Tibial artery (tissue), 4 donors: ENCODE measurements at regions not wholly inside any gene's neighbourhood (a gene's known extent, or its start where the extent isn't known, plus 50 kb on each side); places are given as distances from the start of the nearest gene placed in this dataset.

Experiments used
- DNase-seq, 2 donors: peaks; one replicate each; pipeline ENCODE4 v3.0.0-alpha.2; 2019
- H3K27ac ChIP-seq, 2 donors: fragments of 200-600 bp; sonication (generic) in 1 of 2; 1 replicate in 1 of 2; 2 replicates in 1 of 2; pipeline ENCODE4 v1.5.1; 2018 to 2019; ENCODE audit warnings: mild to moderate bottlenecking in 1 of 2
- H3K27me3 ChIP-seq, 2 donors: fragments of 200-600 bp; sonication (generic) in 1 of 2; one replicate each; pipeline versions ENCODE4 v1.5.1 to v1.6.0; 2016 to 2019
- H3K36me3 ChIP-seq, 3 donors: fragments of 200-600 bp; sonication (generic) in 2 of 3; one replicate each; pipeline ENCODE4 v1.5.1; 2016 to 2019; ENCODE audit warnings: mild to moderate bottlenecking in 2 of 3
- H3K4me1 ChIP-seq, 4 donors: fragments of 200-600 bp; sonication (generic) in 2 of 4; 1 replicate in 3 of 4; 2 replicates in 1 of 4; pipeline ENCODE4 v1.5.1; 2016 to 2019
- H3K4me3 ChIP-seq, 2 donors: fragments of 200-600 bp; sonication (generic) in 1 of 2; 1 replicate in 1 of 2; 2 replicates in 1 of 2; pipeline ENCODE4 v1.5.1; 2018 to 2019; ENCODE audit warnings: mild to moderate bottlenecking in 2 of 2
- H3K9me3 ChIP-seq, 3 donors: fragments of 200-600 bp; sonication (generic) in 1 of 3; one replicate each; pipeline ENCODE4 v1.5.1; 2016 to 2019
- CTCF ChIP-seq, 2 experiments: fragments of 200-600 bp in 1 of 2; fragments of 450-650 bp in 1 of 2; IDR thresholded peaks; one replicate each; pipeline ENCODE4 v1.5.1; 2017 to 2019; ENCODE audit warnings: antibody characterized with exemption in 2 of 2, mild to moderate bottlenecking in 1 of 2, moderate library complexity in 1 of 2
- intact Hi-C: fragments of 100-400 bp; cut with DNase I; formaldehyde crosslinking; loops from one replicate; pipeline ENCODE4 v1.15.0; 2023; ENCODE audit warnings: low total_unique reads

GRCh38 chr1:189274267-189274666 is 1203.4 kb downstream of the BRINP3 start:
- DNase-seq = no peak
- no peak for TF ChIP-seq CTCF (IDR thresholded peaks at IDR 0.05)
- Histone ChIP-seq H3K4me3 (no peak overlapping the region), H3K27me3 (no peaks in the 10 kb centered on the region), H3K4me1 (no peaks in the 10 kb centered on the region), H3K9me3 (peaks cover 2 to 13% (median 4%) of the 10 kb centered on the region in 3 donors), H3K36me3 (no peaks in the 10 kb centered on the region), H3K27ac (no peak overlapping the region)
- intact Hi-C loops = no loop called here

DNA sequence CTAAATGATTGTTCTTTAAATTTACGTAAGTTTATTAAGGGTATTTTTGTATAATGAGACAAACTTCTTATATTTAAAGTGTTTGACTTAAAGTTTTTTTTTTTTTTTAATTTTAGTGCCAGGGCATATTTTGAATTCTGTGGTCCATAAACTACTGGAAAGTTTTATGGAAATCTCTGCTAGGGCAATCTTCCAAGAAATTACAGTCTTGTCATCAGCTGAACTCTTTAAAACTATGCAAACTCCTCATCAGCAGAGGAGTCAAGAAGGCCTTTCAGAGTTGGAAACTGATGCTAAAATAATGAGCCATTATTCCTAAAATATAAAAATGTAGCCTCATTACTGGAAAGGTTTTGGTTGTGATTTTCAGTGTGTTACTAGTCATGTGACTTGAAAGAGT is 1201.9 kb downstream of the BRINP3 start:
- no peak for DNase-seq
- Histone ChIP-seq H3K4me1 (no peaks in the 10 kb centered on the region), H3K27ac (no peak overlapping the region), H3K27me3 (no peaks in the 10 kb centered on the region), H3K9me3 (no peaks in the 10 kb centered on the region), H3K36me3 (no peaks in the 10 kb centered on the region), H3K4me3 (no peak overlapping the region)
- intact Hi-C loops = no loop called here
- no peak for TF ChIP-seq CTCF (IDR thresholded peaks at IDR 0.05)

GRCh38 chr1:189289346-189289745 is 1188.3 kb downstream of the BRINP3 start:
- intact Hi-C loops = no loop called here
- Histone ChIP-seq H3K4me1 (no peaks in the 10 kb centered on the region), H3K27me3 (no peaks in the 10 kb centered on the region), H3K4me3 (no peak overlapping the region), H3K36me3 (no peaks in the 10 kb centered on the region), H3K27ac (no peak overlapping the region), H3K9me3 (no peaks in the 10 kb centered on the region)
- DNase-seq = no peak
- no peak for TF ChIP-seq CTCF (IDR thresholded peaks at IDR 0.05)

DNA sequence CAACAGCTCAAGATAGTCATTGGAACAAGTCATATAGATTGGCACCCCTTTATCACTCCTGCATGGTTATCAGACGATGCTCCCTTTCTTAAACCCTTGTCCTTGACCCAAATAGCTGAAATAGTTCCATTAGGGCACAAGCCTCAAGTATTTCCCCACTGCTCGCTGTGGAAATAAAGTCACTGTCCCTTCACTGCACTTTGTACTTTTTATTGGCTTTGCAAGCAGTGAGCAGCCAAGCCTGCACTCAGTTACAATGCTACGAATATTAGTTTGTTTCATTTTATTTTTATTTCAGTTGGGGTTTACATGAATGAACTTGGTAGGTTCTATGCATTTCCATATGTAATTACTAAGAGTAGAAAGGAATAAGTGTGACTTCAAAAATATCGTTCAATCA is 1176.4 kb downstream of the BRINP3 start:
- no peaks in the 10 kb centered on the region for H3K27me3 ChIP-seq
- no peaks in the 10 kb centered on the region for H3K9me3 ChIP-seq
- DNase-seq = no peak
- H3K4me1 ChIP-seq = no peaks in the 10 kb centered on the region
- no peak overlapping the region for H3K27ac ChIP-seq
- TF ChIP-seq CTCF (IDR thresholded peaks at IDR 0.05) = no peak
- H3K36me3 ChIP-seq = no peaks in the 10 kb centered on the region
- intact Hi-C loops = no loop called here
- no peak overlapping the region for H3K4me3 ChIP-seq

DNA sequence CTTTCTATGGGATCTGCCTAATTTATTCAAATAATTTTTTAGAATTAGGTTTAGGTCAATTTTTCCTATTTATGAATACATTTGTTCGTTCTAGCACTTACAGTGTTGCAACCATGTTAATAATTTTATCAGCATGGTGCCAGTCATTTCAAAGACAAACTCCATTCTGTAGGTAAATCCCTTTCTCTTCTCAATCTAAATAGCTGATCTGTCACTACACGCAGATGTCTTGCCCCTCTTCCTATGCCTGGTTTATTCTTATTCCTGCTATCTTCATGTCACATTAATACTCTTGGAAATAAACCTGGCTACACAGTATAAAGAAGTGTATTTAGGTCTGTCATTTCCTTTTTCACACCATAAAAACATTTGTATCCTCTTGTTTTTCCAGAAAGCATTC is 1172.4 kb downstream of the BRINP3 start:
- intact Hi-C loops = no loop called here

More for the DNA sequence above, 1172.4 kb downstream of the BRINP3 start:
- Histone ChIP-seq H3K4me3 (no peak overlapping the region), H3K36me3 (no peaks in the 10 kb centered on the region), H3K27me3 (no peaks in the 10 kb centered on the region), H3K4me1 (no peaks in the 10 kb centered on the region), H3K9me3 (no peaks in the 10 kb centered on the region), H3K27ac (no peak overlapping the region)
- no peak for TF ChIP-seq CTCF (IDR thresholded peaks at IDR 0.05)
- no peak for DNase-seq
